SK-N-SH (cell line): ENCODE measurements at regions not wholly inside any gene's neighbourhood (a gene's known extent, or its start where the extent isn't known, plus 50 kb on each side); places are given as distances from the start of the nearest gene placed in this dataset.

ENCODE experiments used
- EP300 ChIP-seq, 2 experiments: IDR thresholded peaks; 2 replicates each; pipeline versions ENCODE4 v1.4.0 to v1.6.1; 2012; ENCODE audit warnings: borderline replicate concordance in 1 of 2, low read depth in 1 of 2, low read length in 1 of 2
- EZH2phosphoT487 ChIP-seq: fragments of 200-600 bp; sonication (generic); IDR thresholded peaks from 2 replicates; pipeline ENCODE4 v1.6.1; 2017; ENCODE audit warnings: low read depth, mixed run types, mild to moderate bottlenecking, antibody characterized with exemption, moderate library complexity, borderline replicate concordance
- GABPA ChIP-seq: IDR thresholded peaks from 2 replicates; pipeline ENCODE4 v1.4.0; 2012; ENCODE audit warnings: low read depth, mild to moderate bottlenecking
- JUND ChIP-seq: IDR thresholded peaks from 2 replicates; pipeline ENCODE4 v1.4.0; 2012
- MAX ChIP-seq: IDR thresholded peaks from 2 replicates; pipeline ENCODE4 v1.4.0; 2012; ENCODE audit warnings: low read depth
- SMC3 ChIP-seq: IDR thresholded peaks from 2 replicates; pipeline ENCODE4 v1.6.1; 2012; ENCODE audit warnings: low read depth, low read length, improper control_type of control experiment
- USF2 ChIP-seq: fragments of 150-350 bp; IDR thresholded peaks from 2 replicates; pipeline ENCODE4 v1.6.1; 2017; ENCODE audit warnings: antibody characterized with exemption, low read length, low read depth, borderline replicate concordance
- YY1 ChIP-seq: IDR thresholded peaks from 2 replicates; pipeline ENCODE4 v1.4.0; 2012; ENCODE audit warnings: low read depth, mild to moderate bottlenecking
- ZBTB33 ChIP-seq: IDR thresholded peaks from 2 replicates; pipeline ENCODE4 v1.4.0; 2012; ENCODE audit warnings: low read depth, borderline replicate concordance
- TF ChIP-seq, protein P1 (sequence below): fragments of 200-600 bp; sonication (generic); IDR thresholded peaks from 2 replicates; pipeline ENCODE4 v1.6.1; 2017; ENCODE audit warnings: antibody characterized with exemption, mild to moderate bottlenecking, moderate library complexity

- TF ChIP-seq, protein P1, sequence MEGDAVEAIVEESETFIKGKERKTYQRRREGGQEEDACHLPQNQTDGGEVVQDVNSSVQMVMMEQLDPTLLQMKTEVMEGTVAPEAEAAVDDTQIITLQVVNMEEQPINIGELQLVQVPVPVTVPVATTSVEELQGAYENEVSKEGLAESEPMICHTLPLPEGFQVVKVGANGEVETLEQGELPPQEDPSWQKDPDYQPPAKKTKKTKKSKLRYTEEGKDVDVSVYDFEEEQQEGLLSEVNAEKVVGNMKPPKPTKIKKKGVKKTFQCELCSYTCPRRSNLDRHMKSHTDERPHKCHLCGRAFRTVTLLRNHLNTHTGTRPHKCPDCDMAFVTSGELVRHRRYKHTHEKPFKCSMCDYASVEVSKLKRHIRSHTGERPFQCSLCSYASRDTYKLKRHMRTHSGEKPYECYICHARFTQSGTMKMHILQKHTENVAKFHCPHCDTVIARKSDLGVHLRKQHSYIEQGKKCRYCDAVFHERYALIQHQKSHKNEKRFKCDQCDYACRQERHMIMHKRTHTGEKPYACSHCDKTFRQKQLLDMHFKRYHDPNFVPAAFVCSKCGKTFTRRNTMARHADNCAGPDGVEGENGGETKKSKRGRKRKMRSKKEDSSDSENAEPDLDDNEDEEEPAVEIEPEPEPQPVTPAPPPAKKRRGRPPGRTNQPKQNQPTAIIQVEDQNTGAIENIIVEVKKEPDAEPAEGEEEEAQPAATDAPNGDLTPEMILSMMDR = no peak
- TF ChIP-seq ZBTB33 (no peak), MAX (no peak), JUND (no peak), YY1 (no peak), GABPA (no peak), EP300 (IDR thresholded peaks at IDR 0.05; ENCODE audit: borderline replicate concordance in 1 of 2, low read depth in 1 of 2, low read length in 1 of 2) (no peak), EZH2phosphoT487 (no peak), USF2 (no peak), SMC3 (no peak)
Measured at GRCh38 chrX:139298437-139298836, 232.1 kb upstream of the F9 start.
